Activated CD4-positive, alpha-beta T cell treated with anti-CD3 and anti-CD28 coated beads, Interleukin-2, Interleukin-6, amounts not matched to agents 100 ng/mL and 50 ng/mL, durations not matched to agents 16 hours and 8 hours (primary cell): ENCODE measurements at regions not wholly inside any gene's neighbourhood (a gene's known extent, or its start where the extent isn't known, plus 50 kb on each side); places are given as distances from the start of the nearest gene placed in this dataset.
"Not testable (repeated sequence)": the region's sequence is repeated elsewhere in the genome, so short reads cannot be mapped to it uniquely, and the experiment has no call there.

Experiments
- DNase-seq: peaks from one replicate; pipeline ENCODE4 v3.0.0-alpha.2; 2020

GRCh38 chr14:41051801-41052200 is 554.9 kb upstream of the LRFN5 start:
- no peak for DNase-seq

GRCh38 chr14:41047763-41048162 is 558.9 kb upstream of the LRFN5 start:
- no peak for DNase-seq

DNA sequence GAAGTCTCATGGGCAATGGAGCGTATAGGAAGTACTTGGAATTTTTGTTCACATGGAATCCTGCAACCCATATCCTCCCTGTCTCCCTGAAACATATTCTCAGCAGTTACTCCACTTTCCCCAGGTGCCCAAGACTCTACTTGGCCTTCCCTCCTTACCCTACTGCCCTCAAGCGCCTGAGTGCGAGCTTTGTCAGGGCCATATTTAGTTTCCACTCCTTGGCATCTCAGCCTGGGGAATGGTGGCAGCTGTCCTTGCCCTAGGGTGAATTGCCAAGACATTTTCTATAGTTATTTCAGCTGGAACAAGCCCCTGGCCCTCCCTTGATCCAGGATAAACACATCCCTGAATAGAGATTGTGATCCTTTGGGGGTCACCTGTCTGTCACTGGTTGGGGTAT is 569.3 kb upstream of the LRFN5 start:
- DNase-seq = no peak

DNA sequence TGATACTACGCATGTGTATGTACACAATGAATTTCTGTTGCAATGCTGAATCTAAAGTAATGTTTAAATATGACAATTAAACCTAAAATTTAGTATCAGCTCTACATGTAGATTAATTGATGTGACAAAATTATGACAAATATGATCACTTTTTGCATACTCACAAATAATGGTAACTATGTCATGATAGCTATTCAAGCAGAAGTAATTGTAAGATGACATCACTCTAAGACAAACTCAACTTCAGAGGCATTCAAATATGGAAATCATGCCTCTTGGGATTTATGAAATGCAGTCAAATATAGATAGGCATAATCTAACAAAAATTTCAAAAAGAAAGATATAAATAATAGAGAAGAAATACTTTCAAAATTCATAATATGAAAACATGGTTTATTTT is 571.7 kb upstream of the LRFN5 start:
- DNase-seq = no peak

DNA sequence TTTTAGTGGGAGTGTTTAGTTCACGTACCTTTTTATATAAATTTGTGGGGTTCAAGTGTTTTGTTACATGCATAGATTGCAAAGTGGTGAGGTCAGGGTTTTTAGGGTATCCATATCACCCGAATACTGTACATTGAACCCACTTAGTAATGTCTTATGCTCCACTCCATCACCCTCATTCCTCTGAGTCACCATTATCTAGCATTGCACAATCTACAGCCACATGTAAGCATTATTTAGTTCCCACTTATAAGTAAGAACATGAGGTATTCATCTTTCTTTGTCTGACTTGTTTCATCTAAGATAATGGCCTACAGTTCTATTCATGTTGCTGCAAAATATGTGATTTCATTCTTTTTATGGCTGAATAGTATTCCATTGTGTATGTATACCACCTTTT is 583.7 kb upstream of the LRFN5 start:
- DNase-seq = no peak

DNA sequence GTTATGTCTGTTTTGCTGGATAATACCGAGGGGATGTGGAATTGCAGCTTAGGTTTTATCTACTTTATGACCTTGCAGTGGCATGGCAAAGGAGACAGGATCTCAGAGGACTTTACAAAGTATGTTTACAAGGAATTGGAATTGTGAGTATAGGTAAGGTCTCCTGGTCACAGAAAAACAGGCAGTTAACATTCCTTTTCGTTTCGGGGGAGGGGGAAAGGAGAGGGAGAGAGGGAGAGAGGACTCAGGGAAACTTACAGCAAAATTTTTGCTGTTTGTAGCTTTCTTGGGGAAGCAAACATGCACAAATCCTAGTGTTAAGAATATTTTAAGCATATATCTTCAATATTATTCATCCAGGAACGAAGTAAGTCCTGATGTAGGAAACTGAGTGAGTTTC is 590.5 kb upstream of the LRFN5 start:
- no peak for DNase-seq

- DNase-seq = no peak
These were observed 606.3 kb upstream of the LRFN5 start for GRCh38 chr14:41000350-41000749.

DNA sequence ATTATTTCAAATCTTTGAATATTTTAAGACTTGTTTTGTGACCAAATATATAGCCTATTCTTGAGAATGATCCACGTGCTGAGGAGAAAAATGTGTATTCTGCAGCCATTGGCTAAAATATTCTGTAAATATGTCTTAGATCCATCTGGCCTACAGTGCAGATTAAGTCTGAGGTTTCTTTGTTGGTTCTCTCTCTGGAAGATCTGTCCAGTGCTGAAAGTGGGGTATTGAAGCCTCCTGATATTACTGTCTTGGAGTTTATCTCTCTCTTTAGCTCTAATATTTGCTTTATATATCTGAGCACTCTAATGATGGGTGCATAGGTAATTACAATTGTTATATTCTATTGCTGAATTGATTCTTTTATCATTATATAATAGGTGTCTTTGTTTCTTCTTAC is 617.4 kb upstream of the LRFN5 start:
- no peak for DNase-seq

DNA sequence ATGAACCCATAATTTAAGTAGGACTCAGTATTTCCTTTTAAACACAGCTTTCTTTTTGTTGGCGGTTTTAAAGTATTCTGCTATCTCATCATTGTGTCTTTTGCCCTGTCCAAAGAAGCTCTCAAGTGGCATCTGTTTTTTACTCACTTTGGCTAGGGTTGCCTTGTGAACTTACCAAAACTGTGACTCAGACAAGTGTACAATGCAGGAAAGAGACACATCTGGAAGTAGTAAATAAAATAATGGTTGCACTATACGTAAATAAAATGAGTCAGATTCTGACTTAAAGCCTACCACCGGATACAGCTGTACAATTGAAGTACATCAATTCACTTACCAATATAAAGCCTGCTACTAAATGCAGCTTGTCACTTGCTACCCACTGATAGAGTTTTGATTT is 619.2 kb upstream of the LRFN5 start:
- DNase-seq = no peak

- no peak for DNase-seq
These were observed 620.0 kb upstream of the LRFN5 start for GRCh38 chr14:40986655-40987054.

- DNase-seq = no peak
These were observed 621.1 kb upstream of the LRFN5 start for GRCh38 chr14:40985584-40985983.

GRCh38 chr14:40983604-40984003 is 623.1 kb upstream of the LRFN5 start:
- no peak for DNase-seq

DNA sequence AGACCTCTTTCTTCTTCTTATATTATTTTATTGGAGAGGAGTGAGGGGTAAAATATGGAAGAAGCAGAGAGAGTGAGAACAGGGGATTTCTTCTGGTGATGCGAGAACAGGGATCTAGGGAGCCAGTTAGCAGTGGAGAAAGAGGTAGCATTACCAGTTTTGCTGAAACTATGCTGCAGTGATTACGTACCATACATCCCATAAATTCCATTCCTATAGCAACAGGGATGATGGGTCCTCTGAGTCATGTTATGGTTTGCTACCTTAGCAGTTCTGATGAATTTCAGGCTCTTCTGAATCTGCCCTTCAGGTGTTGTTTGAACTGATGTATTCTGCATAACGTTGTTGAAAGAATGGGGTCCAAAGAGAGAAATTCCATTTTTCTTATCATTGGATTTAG is 625.4 kb upstream of the LRFN5 start:
- DNase-seq = no peak

DNA sequence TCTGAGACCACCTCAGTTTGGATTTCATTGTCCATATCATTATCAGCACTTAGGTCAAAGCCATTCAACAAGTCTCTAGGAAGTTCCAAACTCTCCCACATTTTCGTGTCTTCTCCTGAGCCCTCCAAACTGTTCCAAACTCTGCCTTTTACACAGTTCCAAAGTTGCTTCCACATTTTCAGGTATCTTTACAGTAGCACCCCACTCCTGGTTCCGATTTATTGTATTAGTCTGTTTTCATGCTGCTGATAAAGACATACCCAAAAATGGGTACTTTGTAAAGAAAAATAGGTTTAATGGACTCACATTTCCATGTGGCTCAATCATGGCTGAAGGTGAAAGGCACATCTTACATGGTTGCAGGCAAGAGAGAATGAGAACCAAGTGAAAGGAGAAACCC is 646.4 kb upstream of the LRFN5 start:
- not testable (repeated sequence) for DNase-seq

- DNase-seq = no peak
These were observed 651.6 kb upstream of the LRFN5 start for GRCh38 chr14:40955131-40955505.

- DNase-seq = not testable (repeated sequence)
These were observed 652.1 kb upstream of the LRFN5 start for GRCh38 chr14:40954448-40955130.

GRCh38 chr14:40944521-40944920 is 662.2 kb upstream of the LRFN5 start:
- no peak for DNase-seq

DNA sequence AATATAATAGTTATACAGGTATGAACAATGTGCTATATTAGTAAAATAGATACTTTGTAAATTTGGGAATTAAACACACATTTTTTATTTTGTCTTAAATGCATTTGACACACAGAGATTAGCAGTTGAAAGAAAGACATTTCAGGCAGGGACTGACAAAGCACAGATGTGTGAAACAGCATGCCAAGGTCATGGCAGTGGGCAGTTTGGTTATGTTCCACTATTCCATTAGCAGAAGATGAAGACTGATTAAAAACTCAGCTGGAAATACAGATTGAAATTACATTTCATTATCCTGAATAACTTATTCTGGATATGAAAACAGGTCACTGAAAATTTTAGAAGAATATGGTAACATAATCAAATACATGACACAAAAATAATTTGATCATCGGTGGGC is 669.8 kb upstream of the LRFN5 start:
- DNase-seq = no peak

GRCh38 chr14:40920380-40920779 is 686.3 kb upstream of the LRFN5 start:
- no peak for DNase-seq

DNA sequence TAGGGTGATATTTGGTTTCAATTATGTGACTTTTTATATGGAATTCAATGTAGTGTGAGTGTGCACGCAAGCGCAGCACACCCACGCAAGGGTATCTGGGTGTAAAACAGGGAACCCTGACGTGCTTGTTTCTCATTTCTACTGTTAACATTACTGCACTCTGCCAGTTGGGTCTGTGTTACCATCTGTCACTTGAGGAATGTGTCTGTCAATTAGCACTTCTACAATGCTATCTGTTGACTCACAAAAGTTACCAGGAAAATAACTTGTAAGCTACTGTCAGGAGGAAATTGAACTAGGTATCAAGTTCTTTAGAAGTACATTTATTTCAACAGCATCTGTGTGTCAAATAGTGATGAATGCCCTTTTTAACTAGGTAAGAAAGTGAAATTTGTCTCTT is 695.5 kb upstream of the LRFN5 start:
- DNase-seq = no peak

DNA sequence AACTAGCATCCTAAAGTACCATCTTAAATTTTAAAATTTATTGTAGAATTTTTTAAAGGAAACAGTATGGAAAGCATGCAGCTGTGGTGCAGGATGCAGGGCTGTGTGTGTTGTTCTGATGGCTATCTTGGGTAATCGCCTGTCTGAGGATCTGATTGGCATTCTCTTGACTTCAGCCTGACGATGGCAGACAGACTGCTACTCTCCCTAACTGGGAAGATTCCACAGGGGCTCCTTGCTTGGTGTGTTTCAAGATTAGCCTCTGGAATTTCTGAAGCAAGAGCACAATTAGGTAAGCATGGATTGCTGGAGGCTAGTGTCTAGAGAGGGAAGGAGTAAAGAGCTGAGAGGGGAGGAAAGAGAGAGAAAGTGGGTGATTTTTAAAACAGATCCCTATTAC is 696.8 kb upstream of the LRFN5 start:
- DNase-seq = no peak

DNA sequence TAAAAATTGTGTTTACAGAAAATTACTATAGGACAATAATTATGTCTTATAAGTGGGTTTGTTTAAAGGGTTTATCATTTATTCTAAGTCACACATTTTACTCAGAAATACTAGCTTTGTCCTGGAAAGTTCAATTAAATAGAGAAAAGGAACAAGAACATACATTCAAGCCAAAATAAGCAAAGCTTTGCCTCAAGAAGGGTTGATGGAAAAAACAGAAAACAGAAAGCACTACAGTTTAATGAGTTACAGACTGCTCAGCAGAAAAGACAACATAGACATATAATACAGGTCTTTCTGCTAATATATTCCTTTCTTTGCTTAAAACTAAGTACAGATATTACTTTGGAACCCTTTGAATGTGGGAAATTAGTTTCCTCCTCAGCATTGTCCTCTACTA is 703.0 kb upstream of the LRFN5 start:
- no peak for DNase-seq

GRCh38 chr14:40899435-40899834 is 707.2 kb upstream of the LRFN5 start:
- DNase-seq = no peak

- no peak for DNase-seq
These were observed 711.8 kb upstream of the LRFN5 start for GRCh38 chr14:40894846-40895245.

GRCh38 chr14:40889126-40889525 is 717.5 kb upstream of the LRFN5 start:
- no peak for DNase-seq

GRCh38 chr14:40887912-40888311 is 718.8 kb upstream of the LRFN5 start:
- DNase-seq = no peak
